ENCODE measurements at regions not wholly inside any gene's neighbourhood (a gene's known extent, or its start where the extent isn't known, plus 50 kb on each side); places are given as distances from the start of the nearest gene placed in this dataset.

GRCh38 chr6:25070547-25071366, 135.0 kb upstream of the RIPOR2 start:
- peak; percentile 93 for TF ChIP-seq CTCF (IDR thresholded peaks at IDR 0.05; ENCODE audit: low read length, missing control alignments)
- DNase-seq (ENCODE audit: low read depth), result peak; percentile 92
- H3K4me3 ChIP-seq (replicated peaks; ENCODE audit: low read depth, low read length), result no peak overlapping the region

GRCh38 chr6:25078141-25078540, 142.4 kb upstream of the RIPOR2 start:
- H3K4me3 ChIP-seq (replicated peaks; ENCODE audit: low read depth, low read length), result no peak overlapping the region
- TF ChIP-seq CTCF (IDR thresholded peaks at IDR 0.05; ENCODE audit: low read length, missing control alignments), result no peak
- DNase-seq (ENCODE audit: low read depth), result no peak

- no peak for DNase-seq (ENCODE audit: low read depth)
- no peak for TF ChIP-seq CTCF (IDR thresholded peaks at IDR 0.05; ENCODE audit: low read length, missing control alignments)
- H3K4me3 ChIP-seq (replicated peaks; ENCODE audit: low read depth, low read length), result no peak overlapping the region
Measured at GRCh38 chr6:25083784-25084507, 148.2 kb upstream of the RIPOR2 start.

GRCh38 chr6:25084508-25084833, 148.7 kb upstream of the RIPOR2 start:
- DNase-seq (ENCODE audit: low read depth), result no peak
- no peak for TF ChIP-seq CTCF (IDR thresholded peaks at IDR 0.05; ENCODE audit: low read length, missing control alignments)
- no peak overlapping the region for H3K4me3 ChIP-seq (replicated peaks; ENCODE audit: low read depth, low read length)

- no peak overlapping the region for H3K4me3 ChIP-seq (replicated peaks; ENCODE audit: low read depth, low read length)
- peak; percentile 58 for DNase-seq (ENCODE audit: low read depth)
- TF ChIP-seq CTCF (IDR thresholded peaks at IDR 0.05; ENCODE audit: low read length, missing control alignments), result no peak
Measured at GRCh38 chr6:25085756-25086155, 150.0 kb upstream of the RIPOR2 start.

GRCh38 chr6:25086500-25087091, 150.8 kb upstream of the RIPOR2 start:
- DNase-seq (ENCODE audit: low read depth), result no peak
- H3K4me3 ChIP-seq (replicated peaks; ENCODE audit: low read depth, low read length), result no peak overlapping the region
- TF ChIP-seq CTCF (IDR thresholded peaks at IDR 0.05; ENCODE audit: low read length, missing control alignments), result no peak
